IPS-18c (cell line): ENCODE measurements at regions not wholly inside any gene's neighbourhood (a gene's known extent, or its start where the extent isn't known, plus 50 kb on each side); places are given as distances from the start of the nearest gene placed in this dataset.
"Not testable (repeated sequence)": the region's sequence is repeated elsewhere in the genome, so short reads cannot be mapped to it uniquely, and the experiment has no call there.

Experiments used
- H3K4me3 ChIP-seq: 2 replicates; pipeline ENCODE4 v1.7.0; 2013; ENCODE audit warnings: low read depth, mild to moderate bottlenecking, low read length, moderate library complexity; ENCODE audit not compliant: insufficient read depth
- H3K9me3 ChIP-seq: one replicate; pipeline ENCODE4 v1.6.1; 2013; ENCODE audit warnings: mild to moderate bottlenecking, low read length, moderate library complexity; ENCODE audit not compliant: control insufficient read depth, insufficient read depth

DNA sequence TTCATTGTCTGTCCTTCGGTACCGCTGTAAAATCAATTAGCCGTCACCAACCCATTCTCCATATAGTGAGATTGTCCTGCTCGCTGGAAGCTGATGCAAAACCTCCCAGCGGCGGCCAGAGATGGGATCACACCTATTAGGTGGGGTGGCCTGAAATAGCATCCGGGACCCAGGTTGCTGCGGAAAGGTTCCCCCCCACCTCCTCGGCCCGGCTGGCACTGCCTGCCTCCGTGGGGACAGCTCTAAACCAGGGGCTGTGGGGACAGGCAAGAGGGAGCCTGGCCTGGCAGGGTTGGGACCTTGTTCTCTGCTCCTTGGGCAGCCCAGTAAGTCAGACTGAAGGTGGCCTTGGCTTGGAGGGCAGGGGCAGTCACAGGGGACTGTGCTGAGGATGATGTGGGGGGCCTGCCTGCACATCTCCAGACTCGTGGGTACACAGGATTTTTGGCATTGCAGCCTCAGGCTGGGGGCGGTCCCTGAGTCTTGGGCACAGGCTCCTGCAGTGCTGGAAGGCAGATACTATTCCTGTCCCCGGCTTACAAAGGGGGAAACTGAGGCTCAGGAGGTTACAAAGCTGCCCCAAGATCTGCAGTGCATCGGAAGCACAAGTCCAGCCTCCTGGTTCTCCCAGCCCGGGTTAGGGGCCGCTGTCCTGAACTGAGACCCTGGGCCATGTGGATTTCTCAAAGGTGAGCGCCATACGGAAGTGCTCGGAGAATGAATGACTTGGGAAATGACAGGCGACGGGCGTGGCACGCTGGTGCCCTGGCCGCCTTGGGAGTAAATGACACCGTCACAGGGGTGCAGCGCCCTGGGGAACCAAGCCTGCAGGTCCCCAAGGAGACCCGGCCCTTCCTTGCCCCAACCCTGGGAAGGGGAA is 65.6 kb downstream of the UNCX start:
- H3K4me3 ChIP-seq = no peak overlapping the region
- H3K9me3 ChIP-seq = peaks cover 2% of the 10 kb centered on the region

DNA sequence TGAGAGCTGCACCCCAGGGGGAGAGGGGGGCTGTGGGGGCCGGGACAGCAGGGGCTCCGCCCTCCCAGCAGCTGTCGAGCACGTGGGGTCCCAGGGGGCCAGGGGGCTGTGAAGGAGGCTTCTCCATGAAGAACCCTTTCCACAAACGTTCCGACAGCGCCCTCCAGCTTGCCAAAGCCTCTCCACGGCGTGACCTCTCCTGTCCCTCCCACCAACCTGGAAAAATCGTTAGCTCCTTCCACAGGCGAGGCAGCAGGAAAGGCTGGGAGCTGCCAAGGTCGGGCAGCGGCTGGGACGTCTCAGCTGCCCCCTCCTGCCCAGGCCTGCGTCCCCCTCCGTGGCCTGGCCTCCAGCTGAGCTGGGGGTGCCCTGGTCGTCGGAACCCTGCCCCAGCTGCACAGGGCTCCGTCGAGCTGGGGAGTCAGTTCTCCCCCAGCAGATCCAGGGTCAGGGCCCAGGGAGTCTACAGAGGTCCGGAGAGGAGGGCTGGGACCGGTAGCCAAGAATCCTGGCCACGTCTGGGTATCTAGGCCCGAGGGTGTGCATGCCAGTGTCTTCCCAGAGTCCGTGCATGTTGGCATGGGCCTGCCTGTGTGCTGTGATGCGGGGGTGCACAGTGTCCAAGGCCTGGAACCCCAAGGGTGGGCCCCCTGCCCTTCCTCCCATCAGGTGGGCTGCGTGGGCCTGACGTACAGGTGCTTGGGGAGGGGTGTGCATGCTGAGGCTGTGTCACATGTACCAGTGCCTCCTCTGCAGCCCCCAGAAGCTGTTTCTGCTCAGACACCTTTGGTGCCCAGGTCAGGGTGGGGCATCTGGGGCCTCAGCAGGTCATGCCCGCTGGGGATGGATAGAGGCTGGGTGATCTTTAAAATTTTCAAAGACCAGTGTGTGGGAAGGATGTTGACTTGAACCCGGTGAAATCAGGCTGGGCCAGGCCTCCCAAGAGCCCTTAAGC is 66.5 kb downstream of the UNCX start:
- Histone ChIP-seq H3K4me3 (no peak overlapping the region), H3K9me3 (peaks cover 2% of the 10 kb centered on the region)

DNA sequence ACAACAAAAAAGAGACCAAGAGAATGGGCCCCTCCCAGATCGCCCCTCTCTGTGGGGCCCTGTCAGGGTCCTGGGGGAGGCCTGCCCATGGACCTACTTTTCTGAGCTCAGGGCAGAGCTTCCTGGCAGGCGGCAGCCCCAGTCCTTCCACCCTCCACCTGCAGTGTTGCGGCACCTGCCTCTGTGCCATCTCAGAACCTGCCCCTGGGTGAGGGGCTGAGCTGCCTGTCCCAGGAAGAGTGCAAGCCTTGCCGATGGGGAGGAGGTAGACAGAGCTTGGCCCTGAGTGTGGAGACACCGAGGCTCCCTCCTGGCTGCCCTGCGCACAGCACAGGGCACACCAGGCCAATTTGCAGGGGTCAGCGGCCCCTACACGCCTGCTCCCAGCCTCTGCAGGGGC is 67.5 kb downstream of the UNCX start:
- Histone ChIP-seq H3K9me3 (peaks cover 4% of the 10 kb centered on the region), H3K4me3 (no peak overlapping the region)

DNA sequence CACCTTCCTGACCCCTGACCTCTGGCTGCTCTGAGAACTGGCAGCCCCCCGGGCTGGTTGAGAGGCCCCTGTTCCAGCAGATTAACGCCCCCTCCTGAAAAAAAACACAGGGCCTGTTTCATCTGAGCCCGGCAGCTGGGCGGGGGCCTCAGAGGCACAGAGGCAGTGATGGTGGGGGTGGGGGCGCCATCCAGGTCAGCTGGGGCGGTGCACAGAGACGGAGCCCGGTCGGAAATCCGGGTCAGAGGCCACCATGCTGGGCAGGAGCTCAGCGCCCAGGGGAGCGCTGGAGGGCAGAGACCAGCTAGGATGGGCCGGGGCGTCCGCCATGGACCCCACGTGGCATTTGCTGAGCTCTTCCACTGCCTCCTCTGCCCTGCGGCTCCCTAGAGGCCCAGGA is 68.0 kb downstream of the UNCX start:
- Histone ChIP-seq H3K9me3 (peaks cover 4% of the 10 kb centered on the region), H3K4me3 (no peak overlapping the region)

DNA sequence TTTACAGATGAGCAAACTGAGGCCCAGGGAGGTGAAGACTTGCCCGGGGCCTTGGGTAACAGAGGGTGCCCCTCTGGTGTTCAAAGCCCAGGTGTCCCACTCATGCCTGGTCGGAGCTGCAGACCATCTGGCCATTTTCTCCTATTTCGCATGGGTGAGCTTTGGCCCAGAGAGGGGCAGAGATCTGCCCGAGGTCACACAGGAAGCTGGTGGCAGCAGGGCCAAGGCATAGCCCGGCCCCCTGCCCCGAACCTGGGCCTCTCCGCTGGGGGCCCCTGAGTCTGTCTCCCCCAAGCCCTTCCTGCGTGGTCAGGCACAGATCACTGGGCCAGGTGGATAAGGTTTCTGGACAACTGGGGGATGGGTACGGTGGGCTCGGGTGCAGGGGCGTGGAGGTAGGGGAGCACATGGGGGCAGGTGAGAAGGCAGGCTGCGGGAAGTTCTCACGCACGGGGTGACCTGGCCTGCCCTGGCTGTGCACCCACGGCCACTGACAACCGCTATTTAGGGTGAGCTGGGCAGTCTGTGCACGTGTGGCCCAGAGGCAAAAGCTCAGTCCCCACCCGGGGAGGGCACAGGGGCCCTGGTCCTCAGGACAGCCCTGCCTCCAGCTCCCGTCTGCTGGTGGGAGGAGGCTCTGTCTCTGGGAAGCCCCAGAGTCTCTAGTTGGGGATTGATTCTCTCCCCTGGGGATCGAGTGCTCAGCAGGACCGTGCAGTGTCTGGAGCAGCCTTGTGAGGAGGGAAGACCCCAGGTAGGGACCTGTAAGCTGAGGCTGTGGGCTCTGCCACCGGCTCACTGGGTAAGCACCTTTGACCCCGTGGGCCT is 68.6 kb downstream of the UNCX start:
- Histone ChIP-seq H3K4me3 (no peak overlapping the region), H3K9me3 (peaks cover 4% of the 10 kb centered on the region)

DNA sequence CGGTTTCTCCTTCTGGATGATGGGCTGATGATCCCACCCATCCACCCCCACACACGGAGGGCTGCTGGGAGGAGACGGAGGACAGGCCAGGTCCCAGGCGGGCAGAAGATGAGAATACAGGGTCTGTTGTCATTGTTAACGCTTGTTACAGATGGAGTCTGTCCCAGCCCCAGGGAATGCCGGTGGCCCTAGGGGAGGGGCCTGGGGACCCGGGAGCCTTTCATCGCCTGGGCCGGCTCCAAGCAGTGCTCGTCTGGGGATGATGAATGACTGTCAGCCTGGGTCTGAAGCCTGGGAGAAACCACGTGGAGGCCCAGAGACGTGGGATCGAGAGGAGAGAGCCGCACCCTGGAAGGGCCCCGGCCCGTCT is 69.2 kb downstream of the UNCX start:
- H3K9me3 ChIP-seq = peaks cover 4% of the 10 kb centered on the region

DNA sequence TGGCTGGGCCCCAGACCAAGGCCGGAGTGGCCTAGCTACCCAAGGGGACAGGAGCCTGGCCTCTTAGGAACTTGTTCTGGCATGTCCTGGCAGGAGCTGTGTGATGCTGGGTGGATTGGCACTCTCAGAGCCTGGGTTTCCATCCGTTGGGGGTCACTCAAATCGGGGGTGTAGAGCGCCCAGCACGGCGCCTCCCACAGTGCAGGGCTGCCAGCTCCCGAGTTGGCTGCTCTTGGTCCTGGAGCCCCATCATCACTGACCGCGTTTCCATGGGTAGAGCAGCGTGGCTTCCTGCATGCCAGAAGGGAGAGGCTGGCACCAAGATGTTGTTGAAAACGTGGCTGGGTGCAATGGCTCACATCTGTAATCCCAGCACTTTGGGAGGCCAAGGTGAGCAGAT is 70.3 kb downstream of the UNCX start:
- Histone ChIP-seq H3K9me3 (peaks cover 4% of the 10 kb centered on the region), H3K4me3 (no peak overlapping the region)

More for the DNA sequence above, 69.2 kb downstream of the UNCX start:
- no peak overlapping the region for H3K4me3 ChIP-seq

DNA sequence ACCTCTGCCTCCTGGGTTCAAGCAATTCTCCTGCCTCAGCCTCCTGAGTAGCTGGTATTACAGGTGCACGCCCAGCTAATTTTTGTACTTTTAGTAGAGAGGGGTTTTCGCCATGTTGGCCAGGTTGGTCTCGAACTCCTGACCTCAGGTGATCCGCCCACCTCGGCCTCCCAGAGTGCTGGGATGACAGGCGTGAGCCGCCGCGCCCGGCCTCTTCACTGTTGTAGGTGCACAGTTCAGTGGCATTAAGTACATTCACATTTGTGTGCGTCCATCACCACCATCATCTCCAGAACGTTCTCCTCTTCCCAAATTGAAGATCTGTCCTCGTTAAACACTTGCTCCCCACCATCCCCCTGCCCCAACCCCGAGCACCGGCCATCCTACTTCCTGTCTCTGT is 71.3 kb downstream of the UNCX start:
- not testable (repeated sequence) for H3K9me3 ChIP-seq, H3K4me3 ChIP-seq

DNA sequence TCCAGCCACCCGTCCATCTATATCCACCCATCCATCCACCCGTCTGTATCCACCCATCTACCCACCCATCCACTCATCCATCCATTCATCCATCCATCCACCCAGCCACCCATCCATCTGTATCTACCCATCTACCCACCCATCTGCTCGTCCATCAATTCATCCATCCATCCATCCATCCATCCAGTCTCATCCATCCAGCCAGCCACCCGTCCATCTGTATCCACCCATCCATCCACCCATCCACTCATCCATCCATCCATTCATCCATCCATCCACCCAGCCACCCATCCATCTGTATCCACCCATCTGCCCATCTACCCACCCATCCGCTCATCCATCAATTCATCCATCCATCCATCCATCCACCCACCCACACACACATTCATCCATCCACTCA is 73.2 kb downstream of the UNCX start:
- no peak overlapping the region for H3K4me3 ChIP-seq
- peaks cover 2% of the 10 kb centered on the region for H3K9me3 ChIP-seq

DNA sequence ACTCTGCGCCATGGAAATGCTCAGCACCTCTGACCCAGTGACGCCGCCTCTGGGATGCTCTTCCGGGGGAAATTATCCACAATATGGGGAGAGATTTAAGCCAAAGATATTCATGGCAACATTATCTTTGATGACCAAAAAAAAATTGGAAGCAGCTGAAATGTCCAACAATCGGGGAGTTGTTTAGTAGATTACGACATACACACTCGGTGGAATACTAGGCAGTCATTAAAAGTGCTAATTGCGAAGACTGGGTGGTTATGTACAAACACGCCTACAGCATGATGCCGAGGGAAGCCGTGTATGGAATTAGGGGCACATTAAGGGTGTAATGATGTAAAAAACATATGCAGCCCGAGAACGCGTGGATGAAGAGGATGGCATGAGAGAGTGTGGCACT is 75.2 kb downstream of the UNCX start:
- H3K9me3 ChIP-seq = peaks cover 2% of the 10 kb centered on the region

DNA sequence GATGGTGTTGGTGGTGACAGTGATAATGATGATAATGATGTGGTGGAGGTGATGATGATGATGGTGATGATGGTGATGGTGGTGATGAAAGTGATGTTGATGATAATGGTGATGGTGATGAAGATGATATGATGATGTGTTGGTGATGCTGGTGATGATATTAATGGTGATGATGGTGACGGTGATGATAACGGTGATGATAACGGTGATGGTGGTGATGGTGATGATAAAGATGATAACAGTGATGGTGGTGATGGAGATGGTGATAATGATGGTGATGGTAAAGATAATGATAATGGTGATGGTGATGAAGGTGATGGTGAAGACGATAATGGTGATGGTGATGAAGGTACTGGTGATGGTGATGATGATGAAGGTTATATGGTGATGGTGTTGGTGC is 76.6 kb downstream of the UNCX start:
- no peak overlapping the region for H3K4me3 ChIP-seq
- peaks cover 3% of the 10 kb centered on the region for H3K9me3 ChIP-seq

More for the DNA sequence above, 75.2 kb downstream of the UNCX start:
- no peak overlapping the region for H3K4me3 ChIP-seq

DNA sequence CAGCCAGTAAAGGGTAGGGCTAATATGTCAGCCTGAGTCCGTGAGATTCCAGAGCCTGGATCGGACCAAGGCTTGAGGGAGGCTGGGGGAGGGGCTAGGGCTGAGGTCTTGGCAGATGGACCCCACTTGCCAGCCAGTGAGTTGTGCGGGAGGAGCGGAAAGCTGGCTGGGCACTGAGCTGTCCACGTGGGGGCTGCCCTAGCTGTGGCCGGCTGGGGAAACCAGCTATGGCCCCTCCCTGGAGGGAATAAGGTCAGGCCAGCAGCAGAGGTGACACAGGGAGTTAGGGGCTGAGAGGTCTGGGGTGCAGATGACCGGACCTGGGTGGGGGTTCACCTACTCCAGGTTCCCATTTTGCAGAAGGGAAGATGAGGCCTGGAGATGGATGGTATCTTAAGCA is 77.3 kb downstream of the UNCX start:
- Histone ChIP-seq H3K9me3 (peaks cover 4% of the 10 kb centered on the region), H3K4me3 (no peak overlapping the region)

DNA sequence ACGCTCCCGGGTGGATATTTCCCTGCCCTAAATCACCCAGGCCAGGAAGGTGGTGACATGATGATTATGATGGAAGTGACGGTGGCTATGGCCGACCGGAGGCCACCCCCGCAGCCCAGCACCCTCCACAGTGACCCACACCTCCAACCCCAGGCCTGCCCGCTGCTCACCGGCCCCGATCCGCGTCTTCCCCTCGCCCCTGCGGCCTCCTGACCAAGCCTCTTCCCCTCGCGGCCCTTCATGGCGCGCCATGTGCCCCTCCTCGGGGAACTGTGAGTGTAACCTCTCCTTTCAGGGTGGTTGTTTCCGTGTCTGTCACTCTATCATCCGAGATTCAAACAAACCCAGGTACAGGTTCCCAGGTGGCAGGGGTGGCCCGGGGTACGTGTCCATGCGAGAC is 78.3 kb downstream of the UNCX start:
- Histone ChIP-seq H3K9me3 (peaks cover 2% of the 10 kb centered on the region), H3K4me3 (no peak overlapping the region)

DNA sequence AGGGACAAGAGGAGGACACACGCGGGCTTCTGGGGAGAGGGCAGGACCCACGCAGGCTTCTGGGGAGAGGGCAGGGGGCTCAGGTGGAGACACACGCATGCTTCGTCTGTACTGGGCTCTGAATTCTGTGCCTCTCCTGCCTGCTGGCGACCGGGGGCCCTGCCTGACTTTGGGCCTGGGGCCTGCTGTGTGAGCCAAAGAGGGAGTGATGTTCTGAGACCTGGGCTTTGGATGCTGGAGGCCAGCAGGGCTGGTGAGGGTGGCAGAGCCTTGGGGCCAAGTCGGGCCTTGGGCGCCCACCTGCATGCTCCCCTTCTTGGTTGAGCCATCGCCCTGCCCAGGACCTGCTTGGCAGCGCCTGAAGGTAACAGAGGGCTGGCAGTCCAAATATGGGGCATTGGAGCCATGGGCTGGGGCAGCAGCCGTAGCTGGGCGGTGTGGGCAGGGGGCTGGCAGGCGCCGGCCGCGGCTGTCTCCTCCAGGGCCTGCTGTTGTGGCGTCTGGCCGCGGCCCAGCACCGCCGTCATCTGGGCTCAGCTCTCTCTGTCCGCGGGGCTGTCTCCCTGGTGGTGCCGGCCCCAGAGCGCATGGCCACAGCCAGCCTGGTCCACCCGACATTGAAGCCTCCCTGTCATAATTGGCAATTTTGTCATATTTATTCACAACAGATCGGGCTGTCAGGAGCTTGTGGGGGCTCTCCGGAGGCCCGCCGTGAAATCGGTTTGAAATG is 78.9 kb downstream of the UNCX start:
- peaks cover 2% of the 10 kb centered on the region for H3K9me3 ChIP-seq
- no peak overlapping the region for H3K4me3 ChIP-seq

DNA sequence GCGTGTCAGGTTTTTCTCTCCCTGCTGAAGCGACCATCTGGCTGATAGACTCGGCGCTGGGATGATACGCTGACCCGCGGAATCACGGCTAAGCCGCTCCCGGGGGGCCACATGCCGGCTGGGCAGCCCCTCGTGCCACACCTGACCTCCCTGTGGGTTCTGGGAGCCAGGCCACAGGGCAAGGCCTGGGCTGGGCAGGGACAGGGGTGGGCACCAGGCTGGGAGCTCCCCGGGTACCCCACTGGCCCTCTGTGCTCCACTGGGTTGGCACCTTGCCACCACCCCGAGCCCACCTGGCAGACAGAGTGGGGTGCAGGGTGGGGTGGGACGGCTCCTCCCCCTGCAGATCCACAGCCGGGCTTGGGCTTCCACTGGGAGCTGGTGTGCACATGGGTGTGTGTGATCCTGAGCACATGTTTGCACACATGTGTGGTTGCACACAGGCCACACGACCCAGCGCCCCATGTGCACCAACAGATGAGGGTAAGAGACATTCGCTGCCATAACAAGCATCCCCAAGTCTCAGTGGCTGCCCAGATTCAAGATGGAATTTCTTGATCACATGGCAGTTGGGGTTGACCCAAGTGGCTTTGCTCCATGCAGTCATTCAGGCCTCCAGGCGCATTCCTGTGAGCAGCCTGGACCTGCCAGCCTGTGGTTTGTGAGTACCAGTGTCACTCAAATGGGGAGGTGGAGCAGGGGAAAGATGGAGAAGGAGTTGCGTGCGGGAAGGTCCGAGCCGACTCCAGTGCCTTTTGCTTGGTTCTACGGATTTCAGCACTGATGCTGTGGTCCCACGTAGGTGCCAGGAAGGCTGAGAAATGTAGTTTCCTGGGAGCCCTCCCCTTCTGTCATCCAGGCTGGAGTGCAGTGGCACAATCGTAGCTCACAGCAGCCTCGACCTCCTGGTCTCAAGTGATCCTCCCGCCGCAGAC is 79.7 kb downstream of the UNCX start:
- Histone ChIP-seq H3K4me3 (no peak overlapping the region), H3K9me3 (peaks cover 2% of the 10 kb centered on the region)

DNA sequence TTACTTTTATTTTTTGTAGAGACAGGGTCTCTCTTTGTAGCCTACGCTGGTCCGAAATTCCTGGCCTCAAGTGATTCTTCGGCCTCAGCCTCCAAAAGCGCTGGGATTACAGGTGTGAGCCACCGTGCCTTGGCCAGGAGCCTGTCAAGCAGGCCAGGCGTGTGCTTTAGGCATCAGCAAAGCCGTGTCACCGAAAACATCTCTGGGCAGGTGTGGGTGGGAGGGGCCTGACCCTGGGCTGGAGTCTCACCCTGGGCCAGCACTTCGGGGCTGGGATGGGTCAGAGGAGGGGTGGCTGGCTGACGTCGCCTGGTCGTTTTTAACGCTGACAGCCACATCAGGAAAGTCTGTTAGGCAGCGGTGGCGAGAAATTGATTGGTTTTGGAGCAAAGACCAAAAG is 80.9 kb downstream of the UNCX start:
- no peak overlapping the region for H3K4me3 ChIP-seq
- peaks cover 2% of the 10 kb centered on the region for H3K9me3 ChIP-seq
